GM18505 (cell line): ENCODE measurements at regions not wholly inside any gene's neighbourhood (a gene's known extent, or its start where the extent isn't known, plus 50 kb on each side); places are given as distances from the start of the nearest gene placed in this dataset.
"Not testable (repeated sequence)": the region's sequence is repeated elsewhere in the genome, so short reads cannot be mapped to it uniquely, and the experiment has no call there.

Experiments
- ATAC-seq: cut with Tn5 transposase; IDR thresholded peaks from one replicate; pipeline ENCODE4 v1.9.1; 2021; ENCODE audit not compliant: unreplicated experiment
- POLR2A ChIP-seq: IDR thresholded peaks from 4 replicates; pipeline ENCODE4 v1.6.1; 2011; ENCODE audit warnings: borderline replicate concordance; ENCODE audit not compliant: insufficient read depth, insufficient read length; ENCODE audit errors: extremely low read depth

DNA sequence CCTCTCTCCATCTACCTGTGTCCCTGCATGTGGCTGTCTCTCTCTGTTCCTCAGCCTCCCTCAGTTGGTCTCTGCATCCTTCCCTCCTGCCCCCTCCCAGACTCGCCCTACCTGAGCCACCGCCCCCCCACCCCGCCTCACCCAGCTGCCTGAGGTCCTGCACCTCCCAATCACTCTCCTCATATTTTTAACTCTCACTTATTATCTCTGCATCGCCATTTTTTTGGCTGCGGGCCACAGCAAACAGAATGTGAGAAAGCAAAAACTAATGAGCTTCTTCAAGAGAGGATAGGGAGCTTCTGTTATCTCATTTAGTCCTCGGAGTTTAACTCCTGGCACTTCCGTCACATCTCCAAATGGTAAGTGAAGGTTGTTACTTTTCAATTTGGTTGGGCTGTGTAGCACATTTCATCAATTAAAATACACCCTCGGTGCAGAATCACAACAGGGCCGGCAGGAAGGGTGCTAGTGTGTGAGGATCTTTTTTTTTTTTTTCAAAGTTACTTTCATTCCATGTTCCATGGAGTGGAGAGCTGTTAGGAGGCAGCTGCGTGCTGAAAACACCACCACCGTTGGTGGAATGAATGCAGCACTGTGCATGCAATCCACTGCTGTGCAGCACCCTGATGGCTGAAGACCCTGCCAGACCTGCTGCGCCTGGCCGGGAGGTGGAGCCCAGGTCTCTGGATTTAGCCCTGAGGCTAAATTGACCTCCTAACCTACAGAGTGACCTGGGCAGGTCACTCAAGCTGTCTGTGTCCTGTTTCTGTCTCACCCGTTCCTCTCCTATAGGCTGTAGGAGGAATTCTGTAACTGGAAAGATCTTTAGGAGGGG, 157.2 kb upstream of the NFIA start:
- no peak for ATAC-seq
- TF ChIP-seq POLR2A = no peak

DNA sequence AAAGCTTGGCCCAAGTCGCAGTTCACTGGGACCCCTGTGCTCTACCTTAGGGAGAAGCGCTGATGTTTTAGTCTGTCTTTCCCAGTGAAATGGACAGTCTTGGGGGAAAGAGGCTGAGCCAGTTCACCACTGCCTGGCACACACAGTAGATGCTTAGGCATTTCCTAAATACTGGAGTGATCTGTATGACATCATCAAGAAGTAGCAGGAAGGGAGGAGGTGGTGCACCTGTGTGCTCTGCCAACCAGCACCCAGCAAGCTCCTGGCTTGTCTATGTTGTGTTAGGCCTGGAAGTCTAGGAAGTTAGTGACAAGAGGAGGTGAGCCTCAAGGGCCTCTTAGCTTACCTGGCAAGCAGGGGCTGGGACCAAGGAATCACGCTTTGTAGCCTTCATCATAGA, 158.2 kb upstream of the NFIA start:
- no peak for TF ChIP-seq POLR2A
- no peak for ATAC-seq

DNA sequence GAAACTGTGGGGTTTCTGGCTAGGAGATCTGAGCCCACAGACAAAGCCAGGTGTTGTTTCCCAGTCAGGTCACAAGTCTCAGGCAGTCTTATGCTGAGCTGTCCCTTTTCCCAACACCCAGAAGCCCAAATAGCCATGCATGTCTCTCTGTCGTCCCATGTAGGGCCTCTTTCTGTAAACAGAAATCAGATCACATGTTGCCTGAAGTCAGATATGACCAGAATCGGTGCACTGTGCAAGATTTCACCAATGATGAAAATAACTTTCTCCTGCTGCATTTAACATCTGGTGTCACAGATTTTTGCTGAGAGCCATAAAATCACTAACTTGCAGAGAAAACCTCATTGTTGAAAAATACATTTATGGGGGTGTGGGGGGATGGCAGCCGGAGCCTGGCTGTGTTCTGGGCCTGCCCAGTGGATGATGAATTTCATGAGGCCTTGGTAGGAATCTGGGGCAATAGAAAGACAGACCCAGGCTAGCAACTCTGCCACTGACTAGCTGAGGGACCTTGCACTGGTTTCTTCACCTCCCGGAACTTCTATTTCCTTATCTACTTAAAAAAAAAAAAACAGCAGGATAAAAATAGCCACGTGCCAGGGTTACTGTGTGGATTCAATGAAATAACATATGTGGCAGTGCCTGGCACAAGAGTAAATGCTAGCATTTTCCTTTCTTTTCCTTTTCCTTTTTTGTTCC, 158.8 kb upstream of the NFIA start:
- TF ChIP-seq POLR2A = no peak
- no peak for ATAC-seq

DNA sequence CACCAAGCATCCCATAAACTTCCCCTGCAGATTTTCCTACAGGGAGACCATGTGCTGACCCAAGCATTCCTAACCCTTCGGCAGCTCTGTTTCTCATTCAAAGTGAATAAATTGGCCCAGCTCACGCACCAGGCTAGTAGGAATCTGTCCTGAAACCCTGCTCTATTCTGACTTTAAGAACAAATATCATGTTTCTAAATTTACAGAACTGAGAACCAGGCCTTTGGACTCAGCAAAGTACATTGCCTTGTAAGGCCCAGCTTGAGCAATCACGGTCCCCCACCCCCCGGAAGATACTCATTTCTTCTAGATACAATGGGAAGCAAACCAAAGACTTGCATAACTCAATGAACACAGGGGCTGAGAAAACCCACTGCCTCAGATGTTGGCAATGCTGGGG, 160.1 kb upstream of the NFIA start:
- ATAC-seq = no peak
- TF ChIP-seq POLR2A = no peak

DNA sequence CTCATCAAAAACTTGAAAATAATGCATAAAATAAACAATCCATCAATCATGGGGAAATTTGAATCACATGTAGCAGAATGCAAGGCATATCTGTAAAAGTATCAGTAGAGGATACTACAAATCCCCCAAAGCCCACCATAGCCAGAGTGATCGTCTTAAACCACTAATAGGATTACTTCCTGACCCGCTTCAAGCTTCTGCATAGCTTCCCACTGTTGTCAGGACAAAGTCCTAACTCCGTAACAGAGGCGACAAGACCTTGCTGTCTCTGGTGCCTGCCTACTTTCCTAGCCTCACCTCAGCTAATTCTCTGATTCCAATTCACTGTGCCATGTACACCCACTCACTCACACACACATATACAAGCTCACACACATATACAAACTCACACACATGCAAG, 161.2 kb upstream of the NFIA start:
- TF ChIP-seq POLR2A = no peak
- ATAC-seq = no peak

DNA sequence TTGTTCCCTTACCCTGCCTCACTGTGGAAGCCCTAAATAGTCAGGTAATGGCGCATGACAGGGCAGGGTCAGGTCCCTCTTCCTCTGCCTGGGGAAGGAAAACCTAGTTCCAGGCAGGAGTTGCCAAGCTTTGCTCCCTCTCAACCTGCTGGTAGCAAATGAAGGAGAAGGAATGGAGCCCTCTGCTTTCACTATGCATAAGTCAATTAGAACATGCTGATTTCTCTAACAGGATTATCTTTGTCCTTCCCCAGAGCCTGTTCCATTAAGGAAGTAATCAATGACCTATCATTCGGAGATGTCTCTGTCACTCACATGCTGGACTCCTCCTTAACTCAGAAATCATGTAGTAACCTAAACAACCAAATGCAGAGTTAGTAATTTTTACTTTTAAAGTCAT, 161.8 kb upstream of the NFIA start:
- no peak for ATAC-seq

DNA sequence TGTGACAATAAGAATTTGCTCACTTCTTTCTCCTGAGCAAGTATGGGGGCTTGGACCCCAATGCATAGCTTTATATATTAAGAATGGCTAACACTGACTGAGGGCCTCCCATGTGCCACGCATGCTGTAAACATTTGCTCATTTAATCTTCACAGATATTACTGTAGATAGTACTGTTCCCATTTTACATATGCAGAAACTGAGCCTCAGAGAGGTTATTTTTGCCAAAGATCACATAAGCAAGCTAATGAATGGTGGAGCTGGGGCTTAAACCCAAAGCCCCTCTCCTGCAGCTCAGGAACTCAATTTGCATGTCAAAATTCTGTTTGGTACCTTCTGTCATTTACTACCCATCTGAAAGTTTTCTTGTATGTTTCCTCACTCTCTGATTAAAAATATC, 163.5 kb upstream of the NFIA start:
- no peak for ATAC-seq
- no peak for TF ChIP-seq POLR2A

More for the DNA sequence above, 161.8 kb upstream of the NFIA start:
- no peak for TF ChIP-seq POLR2A

DNA sequence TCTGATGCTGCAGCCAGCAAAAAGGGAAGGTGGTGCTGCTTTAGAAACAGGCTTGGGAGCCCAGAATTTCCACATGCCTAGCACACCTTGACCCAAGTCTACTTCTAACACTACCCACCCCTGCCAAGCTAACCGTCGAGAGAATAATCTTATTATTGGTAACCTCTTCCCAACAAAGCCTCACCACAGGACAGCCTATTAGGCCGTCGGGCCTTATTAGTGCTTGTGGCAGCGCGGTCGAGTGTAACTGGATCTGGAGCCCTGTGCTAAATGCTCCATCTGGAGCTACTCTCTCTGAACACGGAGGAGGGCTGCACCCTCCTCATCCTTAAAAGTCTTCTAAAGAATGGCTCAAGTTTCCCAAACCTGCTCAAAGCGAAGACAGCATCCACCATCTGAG, 165.5 kb upstream of the NFIA start:
- TF ChIP-seq POLR2A = no peak
- no peak for ATAC-seq

DNA sequence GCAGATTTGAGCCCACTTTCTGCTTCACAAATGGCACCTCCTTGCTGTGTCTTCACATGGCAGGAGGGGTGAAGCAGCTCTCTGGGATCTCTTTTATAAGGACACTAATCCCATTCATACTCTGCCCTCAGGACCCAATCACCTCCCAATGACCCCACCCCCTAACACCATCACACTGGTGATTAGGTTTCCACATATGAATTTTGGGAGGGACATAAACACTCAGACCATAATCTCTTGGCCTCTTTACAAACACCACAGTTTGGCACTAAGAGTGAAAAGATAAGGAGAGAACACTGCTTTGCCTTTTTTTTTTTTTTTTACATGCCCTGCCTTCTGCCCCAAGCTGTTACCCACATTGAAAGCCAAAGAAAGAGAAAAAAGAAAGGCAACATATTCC, 166.2 kb upstream of the NFIA start:
- no peak for ATAC-seq
- no peak for TF ChIP-seq POLR2A

DNA sequence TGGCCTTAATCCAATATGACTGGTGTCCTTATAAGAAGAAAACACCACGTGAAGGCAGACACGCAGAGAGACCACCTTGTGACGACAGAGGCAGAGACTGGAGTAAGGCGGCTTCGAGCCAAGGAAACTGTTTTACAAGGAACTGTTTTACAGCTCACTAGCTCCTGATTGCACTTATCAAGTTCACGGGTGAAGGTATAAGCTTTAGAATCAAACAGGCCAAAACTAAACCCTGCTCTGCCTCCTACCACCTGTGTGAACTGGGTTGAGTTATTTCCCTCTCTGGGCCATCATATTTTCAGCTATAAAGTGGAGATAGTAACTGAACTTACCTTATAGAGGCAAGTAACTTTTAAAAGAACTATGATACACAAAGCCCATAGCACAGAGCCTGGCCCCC, 166.9 kb upstream of the NFIA start:
- no peak for ATAC-seq
- no peak for TF ChIP-seq POLR2A

DNA sequence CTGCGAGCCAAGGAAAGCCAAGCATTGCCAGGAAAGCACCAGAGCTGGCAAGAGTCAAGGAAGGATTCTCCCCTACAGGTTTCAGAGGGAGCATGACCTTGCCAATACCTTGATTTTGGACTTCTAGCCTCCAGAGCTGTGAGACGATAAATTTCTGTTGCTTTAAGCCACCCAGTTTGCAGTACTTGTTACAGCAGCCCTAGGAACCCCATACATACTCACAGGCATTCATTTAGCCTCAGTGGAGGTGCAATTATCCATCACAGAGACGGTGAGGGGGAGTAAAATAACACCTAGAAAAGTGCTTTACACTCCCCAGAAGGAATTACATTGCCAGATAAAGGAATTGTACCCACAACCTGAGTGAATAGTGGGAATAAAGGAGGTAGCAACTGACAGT, 167.4 kb upstream of the NFIA start:
- no peak for ATAC-seq

DNA sequence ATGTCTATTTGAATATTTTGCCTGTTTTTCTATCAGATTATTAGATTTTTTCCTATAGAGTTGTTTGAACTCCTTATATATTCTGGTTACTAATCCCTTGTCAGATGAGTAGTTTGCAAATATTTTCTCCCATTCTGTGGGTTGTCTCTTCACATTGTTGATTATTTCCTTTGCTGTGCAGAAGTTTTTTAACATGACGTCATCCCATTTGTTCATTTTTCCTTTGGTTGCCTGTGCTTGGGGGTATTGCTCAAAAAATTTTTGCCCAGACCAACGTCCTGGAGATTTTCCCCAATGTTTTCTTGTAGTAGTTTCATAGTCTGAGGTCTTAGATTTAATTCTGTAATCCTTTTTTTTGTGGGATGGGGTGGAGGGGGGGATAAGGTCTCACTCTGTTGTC, 168.7 kb upstream of the NFIA start:
- ATAC-seq = not testable (repeated sequence)

More for the DNA sequence above, 167.4 kb upstream of the NFIA start:
- TF ChIP-seq POLR2A = no peak

DNA sequence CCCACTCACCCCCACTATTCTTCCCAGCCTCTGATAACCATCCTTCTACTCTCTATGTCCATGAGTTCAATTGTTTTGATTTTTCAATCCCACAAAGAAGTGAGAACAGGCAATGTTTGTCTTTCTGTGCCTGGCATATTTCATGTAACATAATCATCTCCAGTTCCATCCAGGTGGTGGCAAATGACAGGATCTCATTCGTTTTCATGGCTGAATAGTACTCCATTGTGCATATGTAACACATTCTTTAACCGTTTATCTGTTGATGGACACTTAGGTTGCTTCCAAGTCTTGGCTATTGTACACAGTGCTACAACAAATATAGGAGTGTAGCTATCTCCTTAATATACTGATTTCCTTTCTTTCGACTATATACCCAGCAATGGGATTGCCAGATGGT, 169.3 kb upstream of the NFIA start:
- TF ChIP-seq POLR2A = no peak
- ATAC-seq = no peak

DNA sequence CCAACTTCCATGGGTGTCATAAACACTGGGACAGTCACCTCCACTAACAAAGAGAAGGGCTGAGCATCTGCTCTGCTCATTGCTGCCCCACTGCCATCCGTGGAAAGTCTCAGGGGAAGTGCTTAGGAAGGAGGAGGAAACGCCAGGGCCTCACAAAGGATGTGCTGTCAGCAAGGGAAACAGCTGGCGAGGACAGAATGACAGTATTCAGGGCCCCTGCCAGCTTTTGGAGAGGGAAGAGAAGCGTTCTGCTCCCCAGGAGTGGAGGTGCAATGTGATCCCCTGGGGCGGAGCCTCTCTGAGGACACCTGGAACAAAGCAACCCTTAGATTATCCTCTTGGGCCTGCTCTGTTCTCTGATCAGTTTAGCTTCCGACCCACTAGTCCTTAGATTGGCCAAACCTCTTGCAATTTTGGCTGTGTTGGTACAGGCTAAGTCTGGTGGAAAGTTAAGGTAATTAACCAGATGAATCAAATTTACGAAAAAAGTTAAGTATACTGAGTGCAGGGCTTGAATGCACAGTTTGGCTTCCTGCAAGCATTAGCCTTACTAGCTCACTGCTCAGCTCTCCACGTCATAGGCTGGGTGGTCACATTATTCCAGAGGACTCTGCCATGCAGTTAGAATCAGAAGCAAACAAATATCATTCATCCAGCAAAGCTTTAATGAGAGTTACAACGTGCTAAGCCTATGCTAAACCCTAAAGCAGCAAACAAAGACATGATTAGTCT, 170.2 kb upstream of the NFIA start:
- ATAC-seq = no peak
- no peak for TF ChIP-seq POLR2A
